ENCODE measurements at regions not wholly inside any gene's neighbourhood (a gene's known extent, or its start where the extent isn't known, plus 50 kb on each side); places are given as distances from the start of the nearest gene placed in this dataset.

DNA sequence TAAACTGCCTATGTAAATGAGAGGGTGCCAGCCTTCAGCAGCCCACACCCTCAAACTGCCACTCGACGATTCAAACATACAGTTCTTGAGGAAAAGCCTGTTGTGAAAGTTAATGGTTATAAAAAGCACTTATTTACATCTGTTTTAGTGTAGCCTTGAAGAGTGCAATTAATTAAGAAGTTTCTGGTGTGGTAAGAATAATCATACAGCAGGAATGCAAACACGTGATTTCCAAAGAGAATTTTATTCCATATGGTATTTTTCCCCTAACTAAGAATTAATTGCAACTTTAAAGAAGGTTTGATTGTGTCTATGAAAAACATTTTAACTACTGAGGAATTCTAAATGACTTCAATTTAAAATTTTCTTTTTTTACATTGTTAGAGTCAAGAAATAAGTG, 176.3 kb upstream of the PITX2 start:
- TF ChIP-seq POLR2A (IDR thresholded peaks at IDR 0.05; ENCODE audit: low read depth, low read length): no peak
- no peak for TF ChIP-seq MXI1 (IDR thresholded peaks at IDR 0.05; ENCODE audit: borderline replicate concordance, low read depth, low read length)
- TF ChIP-seq MAZ (IDR thresholded peaks at IDR 0.05; ENCODE audit: borderline replicate concordance, low read depth, low read length): no peak
- TF ChIP-seq CTCF (conservative IDR thresholded peaks at IDR 0.05; ENCODE audit: low read depth, low read length): no peak
- TF ChIP-seq USF2 (IDR thresholded peaks at IDR 0.05; ENCODE audit: low read depth, low read length): no peak
- TF ChIP-seq MAFK (IDR thresholded peaks at IDR 0.05; ENCODE audit: low read depth, low read length): no peak
- TF ChIP-seq RAD21 (IDR thresholded peaks at IDR 0.05; ENCODE audit: low read length): no peak
- TF ChIP-seq CEBPB (IDR thresholded peaks at IDR 0.05; ENCODE audit: low read depth, low read length): no peak

Data from IMR-90 (cell line).